Ishikawa (cell line): ENCODE measurements at regions not wholly inside any gene's neighbourhood (a gene's known extent, or its start where the extent isn't known, plus 50 kb on each side); places are given as distances from the start of the nearest gene placed in this dataset.

Experiments
- CEBPB ChIP-seq: IDR thresholded peaks from 2 replicates; pipeline ENCODE4 v1.6.1; 2012
- CREB1 ChIP-seq: IDR thresholded peaks from 2 replicates; pipeline ENCODE4 v1.6.1; 2012; ENCODE audit warnings: low read depth
- EGR1 ChIP-seq: IDR thresholded peaks from 2 replicates; pipeline ENCODE4 v1.6.1; 2012
- EP300 ChIP-seq: IDR thresholded peaks from 2 replicates; pipeline ENCODE4 v1.6.1; 2012; ENCODE audit warnings: borderline replicate concordance
- FOXM1 ChIP-seq: IDR thresholded peaks from 2 replicates; pipeline ENCODE4 v1.6.1; 2012; ENCODE audit warnings: low read depth, borderline replicate concordance
- NFIC ChIP-seq: IDR thresholded peaks from 2 replicates; pipeline ENCODE4 v1.6.1; 2012
- RAD21 ChIP-seq: IDR thresholded peaks from 2 replicates; pipeline ENCODE4 v1.6.1; 2012; ENCODE audit warnings: low read depth
- TAF1 ChIP-seq: IDR thresholded peaks from 2 replicates; pipeline ENCODE4 v1.6.1; 2012; ENCODE audit warnings: low read depth, mild to moderate bottlenecking
- TCF12 ChIP-seq: IDR thresholded peaks from 2 replicates; pipeline ENCODE4 v1.6.1; 2012; ENCODE audit warnings: low read depth
- TEAD4 ChIP-seq: IDR thresholded peaks from 2 replicates; pipeline ENCODE4 v1.6.1; 2012
- YY1 ChIP-seq: IDR thresholded peaks from 2 replicates; pipeline ENCODE4 v1.6.1; 2012; ENCODE audit warnings: low read depth
- TF ChIP-seq, protein P1 (sequence below): IDR thresholded peaks from 2 replicates; pipeline ENCODE4 v1.6.1; 2012; ENCODE audit warnings: low read depth, mild to moderate bottlenecking
- TF ChIP-seq, protein P2 (sequence below): IDR thresholded peaks from 2 replicates; pipeline ENCODE4 v1.6.1; 2012
- TF ChIP-seq, protein P3 (sequence below): IDR thresholded peaks from 2 replicates; pipeline ENCODE4 v1.6.1; 2012

DNA sequence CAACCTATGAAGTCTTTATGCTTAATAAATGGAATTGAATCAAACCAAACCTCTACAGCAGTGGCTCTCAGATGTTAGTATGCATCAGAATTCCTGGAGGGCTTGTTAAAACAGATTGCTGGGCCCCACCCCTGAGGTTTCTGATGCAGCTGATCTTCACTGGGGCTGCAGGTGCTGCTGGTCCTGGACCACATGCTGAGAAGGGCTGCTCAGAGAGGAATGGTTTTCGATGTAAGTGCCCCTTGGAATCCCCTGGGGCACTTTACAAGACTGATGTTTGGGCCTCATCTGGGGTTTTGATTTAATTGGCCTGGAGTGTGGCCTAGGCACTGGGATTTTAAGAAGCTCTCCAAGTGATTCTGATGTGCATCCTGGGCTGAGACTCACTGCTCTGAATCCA is 403.8 kb upstream of the HS6ST1 start:
- TF ChIP-seq, protein P1, sequence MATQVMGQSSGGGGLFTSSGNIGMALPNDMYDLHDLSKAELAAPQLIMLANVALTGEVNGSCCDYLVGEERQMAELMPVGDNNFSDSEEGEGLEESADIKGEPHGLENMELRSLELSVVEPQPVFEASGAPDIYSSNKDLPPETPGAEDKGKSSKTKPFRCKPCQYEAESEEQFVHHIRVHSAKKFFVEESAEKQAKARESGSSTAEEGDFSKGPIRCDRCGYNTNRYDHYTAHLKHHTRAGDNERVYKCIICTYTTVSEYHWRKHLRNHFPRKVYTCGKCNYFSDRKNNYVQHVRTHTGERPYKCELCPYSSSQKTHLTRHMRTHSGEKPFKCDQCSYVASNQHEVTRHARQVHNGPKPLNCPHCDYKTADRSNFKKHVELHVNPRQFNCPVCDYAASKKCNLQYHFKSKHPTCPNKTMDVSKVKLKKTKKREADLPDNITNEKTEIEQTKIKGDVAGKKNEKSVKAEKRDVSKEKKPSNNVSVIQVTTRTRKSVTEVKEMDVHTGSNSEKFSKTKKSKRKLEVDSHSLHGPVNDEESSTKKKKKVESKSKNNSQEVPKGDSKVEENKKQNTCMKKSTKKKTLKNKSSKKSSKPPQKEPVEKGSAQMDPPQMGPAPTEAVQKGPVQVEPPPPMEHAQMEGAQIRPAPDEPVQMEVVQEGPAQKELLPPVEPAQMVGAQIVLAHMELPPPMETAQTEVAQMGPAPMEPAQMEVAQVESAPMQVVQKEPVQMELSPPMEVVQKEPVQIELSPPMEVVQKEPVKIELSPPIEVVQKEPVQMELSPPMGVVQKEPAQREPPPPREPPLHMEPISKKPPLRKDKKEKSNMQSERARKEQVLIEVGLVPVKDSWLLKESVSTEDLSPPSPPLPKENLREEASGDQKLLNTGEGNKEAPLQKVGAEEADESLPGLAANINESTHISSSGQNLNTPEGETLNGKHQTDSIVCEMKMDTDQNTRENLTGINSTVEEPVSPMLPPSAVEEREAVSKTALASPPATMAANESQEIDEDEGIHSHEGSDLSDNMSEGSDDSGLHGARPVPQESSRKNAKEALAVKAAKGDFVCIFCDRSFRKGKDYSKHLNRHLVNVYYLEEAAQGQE = no peak
- no peak for TF ChIP-seq FOXM1
- no peak for TF ChIP-seq CEBPB
- no peak for TF ChIP-seq CREB1
- no peak for TF ChIP-seq TAF1
- TF ChIP-seq, protein P2, sequence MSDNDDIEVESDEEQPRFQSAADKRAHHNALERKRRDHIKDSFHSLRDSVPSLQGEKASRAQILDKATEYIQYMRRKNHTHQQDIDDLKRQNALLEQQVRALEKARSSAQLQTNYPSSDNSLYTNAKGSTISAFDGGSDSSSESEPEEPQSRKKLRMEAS = no peak
- TF ChIP-seq EP300 = no peak
- TF ChIP-seq RAD21 = no peak
- TF ChIP-seq EGR1 = no peak
- TF ChIP-seq YY1 = no peak
- no peak for TF ChIP-seq NFIC

GRCh38 chr2:128724547-128724946 is 405.9 kb upstream of the HS6ST1 start:
- no peak for TF ChIP-seq CREB1
- TF ChIP-seq NFIC = no peak
- TF ChIP-seq YY1 = no peak
- no peak for TF ChIP-seq EP300
- TF ChIP-seq FOXM1 = no peak
- TF ChIP-seq, protein P3, sequence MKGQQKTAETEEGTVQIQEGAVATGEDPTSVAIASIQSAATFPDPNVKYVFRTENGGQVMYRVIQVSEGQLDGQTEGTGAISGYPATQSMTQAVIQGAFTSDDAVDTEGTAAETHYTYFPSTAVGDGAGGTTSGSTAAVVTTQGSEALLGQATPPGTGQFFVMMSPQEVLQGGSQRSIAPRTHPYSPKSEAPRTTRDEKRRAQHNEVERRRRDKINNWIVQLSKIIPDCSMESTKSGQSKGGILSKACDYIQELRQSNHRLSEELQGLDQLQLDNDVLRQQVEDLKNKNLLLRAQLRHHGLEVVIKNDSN = no peak
- TF ChIP-seq RAD21 = no peak
- TF ChIP-seq CEBPB = no peak
- TF ChIP-seq, protein P1 = no peak
- no peak for TF ChIP-seq TAF1
- no peak for TF ChIP-seq TCF12

DNA sequence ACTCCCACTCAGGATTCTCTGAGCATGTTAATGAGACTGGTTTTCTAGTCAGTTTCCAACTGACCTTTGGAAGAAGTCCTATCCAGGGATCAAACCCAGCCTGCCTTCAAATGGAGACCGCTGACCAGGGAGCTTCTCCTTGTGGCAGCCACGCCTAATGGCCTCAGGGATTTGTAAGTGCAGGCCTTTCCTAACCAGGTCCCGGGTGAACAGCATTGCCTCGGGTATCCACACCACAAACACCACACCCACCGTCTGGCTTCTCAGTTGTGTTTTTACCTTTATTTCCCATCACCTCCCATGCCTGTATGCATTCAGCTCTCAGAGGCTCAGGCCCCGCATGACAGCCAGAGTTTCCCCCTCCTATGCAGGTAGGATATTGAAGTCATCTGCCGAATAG is 406.3 kb upstream of the HS6ST1 start:
- TF ChIP-seq EP300 = no peak

DNA sequence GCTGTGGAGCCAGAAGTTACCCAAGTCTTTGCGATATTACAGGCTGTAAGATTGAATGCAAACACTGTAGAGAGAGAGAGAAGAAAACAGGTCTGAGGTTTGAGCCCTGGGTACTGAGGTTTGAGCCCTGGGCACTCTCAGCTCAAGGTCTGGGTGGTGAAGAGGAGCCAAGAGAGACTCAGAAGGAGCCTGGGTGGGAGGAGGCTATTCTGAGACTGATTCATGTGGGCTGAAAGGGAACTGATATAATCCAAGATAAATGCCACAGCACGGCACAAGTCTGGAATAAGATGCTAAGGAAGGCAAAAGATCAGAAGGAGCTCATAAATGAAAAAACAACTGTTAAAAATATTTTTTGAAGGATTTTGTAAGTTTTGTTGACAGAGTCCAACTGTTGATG is 407.6 kb upstream of the HS6ST1 start:
- TF ChIP-seq, protein P3 = no peak
- TF ChIP-seq RAD21 = no peak
- no peak for TF ChIP-seq YY1
- no peak for TF ChIP-seq CEBPB
- TF ChIP-seq, protein P2 = no peak

DNA sequence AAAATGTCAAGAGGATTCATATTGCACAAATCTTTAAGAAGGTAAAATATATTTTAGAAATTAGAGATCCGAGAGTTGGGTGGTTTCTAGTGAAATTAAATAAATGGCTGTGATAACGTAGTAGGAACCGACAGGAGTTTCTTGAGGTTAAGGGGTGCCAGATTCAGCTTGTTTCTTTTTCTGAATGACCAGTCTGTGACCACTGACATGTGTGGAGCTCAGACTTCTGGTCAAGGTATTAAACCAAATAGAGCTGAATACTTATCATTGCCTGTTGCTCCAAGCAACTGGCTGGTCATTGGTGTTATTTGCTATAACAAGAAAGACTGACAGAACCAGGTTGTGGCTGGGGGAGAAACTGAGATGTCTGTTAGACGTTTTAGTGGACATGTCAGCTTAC is 408.2 kb upstream of the HS6ST1 start:
- TF ChIP-seq, protein P1 = no peak
- TF ChIP-seq TEAD4 (no peak), RAD21 (no peak), TAF1 (no peak), CREB1 (no peak), FOXM1 (no peak), EGR1 (no peak)
- TF ChIP-seq, protein P3 = no peak
